IMR-90 (cell line): ENCODE measurements at regions not wholly inside any gene's neighbourhood (a gene's known extent, or its start where the extent isn't known, plus 50 kb on each side); places are given as distances from the start of the nearest gene placed in this dataset.

ENCODE experiments used
- ATAC-seq: fragments of 200-7000 bp; cut with Tn5 transposase; 2 replicates; pipeline ENCODE4 v1.9.1; 2020; ENCODE audit warnings: low read depth, mild to moderate bottlenecking, moderate library complexity
- BruUV-seq: library from RNA; stranded (reverse); fragments of 400-500 nt; replicated peaks from 2 replicates; lab custom pipeline; 2021; lab: Mats Ljungman, UMichigan
- CTCF ChIA-PET: fragments of 300-600 bp; formaldehyde crosslinking; extraction: SDS; loops from one replicate; lab custom pipeline; 2021; ENCODE audit warnings: antibody characterized with exemption; lab: Yijun Ruan, JAX
- POLR2A ChIA-PET: fragments of 300-600 bp; sonication (Branson Sonifier 250); formaldehyde crosslinking; loops from one replicate; lab custom pipeline; 2022; ENCODE audit warnings: antibody characterized with exemption; ENCODE audit not compliant: unreplicated experiment; lab: Charles Lee
- DNase-seq: peaks from one replicate; pipeline ENCODE4 v3.0.0; 2013
- H2AFZ ChIP-seq: replicated peaks from 2 replicates; pipeline ENCODE3; 2013; ENCODE audit warnings: low read length, mild to moderate bottlenecking; ENCODE audit not compliant: poor library complexity
- H2AK5ac ChIP-seq: 2 replicates; pipeline ENCODE4 v1.6.1; 2013; ENCODE audit warnings: low read depth, low read length, inconsistent platforms
- H2AK9ac ChIP-seq: replicated peaks from 2 replicates; pipeline ENCODE3; 2013; ENCODE audit warnings: mild to moderate bottlenecking, low read depth, low read length, moderate library complexity; ENCODE audit not compliant: poor library complexity
- H2BK120ac ChIP-seq: 2 replicates; pipeline ENCODE4 v1.6.1; 2013; ENCODE audit warnings: low read depth, low read length, inconsistent platforms
- H2BK15ac ChIP-seq: 3 replicates; pipeline ENCODE4 v1.6.1; 2013; ENCODE audit warnings: low read depth, low read length, inconsistent platforms
- H2BK20ac ChIP-seq: 2 replicates; pipeline ENCODE4 v1.6.1; 2013; ENCODE audit warnings: low read depth, mild to moderate bottlenecking, inconsistent platforms, low read length, moderate library complexity
- H2BK5ac ChIP-seq: 2 replicates; pipeline ENCODE4 v1.6.1; 2013; ENCODE audit warnings: mild to moderate bottlenecking, low read depth, low read length, inconsistent platforms; ENCODE audit not compliant: poor library complexity, severe bottlenecking
- H3K14ac ChIP-seq: replicated peaks from 2 replicates; pipeline ENCODE4 v1.6.1; 2013; ENCODE audit warnings: low read depth, low read length, inconsistent platforms
- H3K18ac ChIP-seq: 2 replicates; pipeline ENCODE4 v1.6.1; 2013; ENCODE audit warnings: low read depth, low read length, control low read depth
- H3K23ac ChIP-seq: 2 replicates; pipeline ENCODE4 v1.6.1; 2013; ENCODE audit warnings: low read depth, low read length, inconsistent platforms
- H3K27ac ChIP-seq: 2 replicates; pipeline ENCODE4 v1.5.1; 2013; ENCODE audit warnings: mild to moderate bottlenecking, control low read depth, low read length; ENCODE audit not compliant: insufficient read depth
- H3K27me3 ChIP-seq: 2 replicates; pipeline ENCODE4 v1.6.1; 2013; ENCODE audit warnings: low read length; ENCODE audit not compliant: control insufficient read depth, insufficient read depth
- H3K36me3 ChIP-seq: 2 replicates; pipeline ENCODE4 v1.6.1; 2013; ENCODE audit warnings: low read length, mixed read lengths; ENCODE audit not compliant: control insufficient read depth, insufficient read depth
- H3K4ac ChIP-seq: 2 replicates; pipeline ENCODE4 v1.6.1; 2013; ENCODE audit warnings: low read depth, low read length, inconsistent platforms
- H3K4me1 ChIP-seq: 2 replicates; pipeline ENCODE4 v1.6.1; 2013; ENCODE audit warnings: low read length, mixed read lengths; ENCODE audit not compliant: control insufficient read depth, insufficient read depth
- H3K4me2 ChIP-seq: 2 replicates; pipeline ENCODE4 v1.6.1; 2013; ENCODE audit warnings: low read depth, mild to moderate bottlenecking, control low read depth, low read length, moderate library complexity
- H3K4me3 ChIP-seq: 2 replicates; pipeline ENCODE4 v1.5.1; 2013; ENCODE audit warnings: low read depth, mild to moderate bottlenecking, control low read depth, low read length, moderate library complexity; ENCODE audit not compliant: insufficient read depth
- H3K56ac ChIP-seq: 2 replicates; pipeline ENCODE4 v1.6.1; 2013; ENCODE audit warnings: low read length, inconsistent platforms; ENCODE audit not compliant: insufficient read depth; ENCODE audit errors: extremely low read depth
- H3K79me1 ChIP-seq, 2 experiments: 2 replicates each; pipeline ENCODE4 v1.6.1; 2013; ENCODE audit warnings: low read length in 2 of 2, inconsistent platforms in 1 of 2, low read depth in 1 of 2
- H3K9ac ChIP-seq: 2 replicates; pipeline ENCODE4 v1.6.1; 2013; ENCODE audit warnings: low read depth, low read length, control low read depth
- H3K9me1 ChIP-seq: 2 replicates; pipeline ENCODE4 v1.6.1; 2013; ENCODE audit warnings: low read length, inconsistent platforms; ENCODE audit not compliant: insufficient read depth
- H3K9me3 ChIP-seq: 2 replicates; pipeline ENCODE4 v1.6.1; 2013; ENCODE audit warnings: low read length; ENCODE audit not compliant: control insufficient read depth, insufficient read depth
- H4K20me1 ChIP-seq: 2 replicates; pipeline ENCODE4 v1.6.1; 2013; ENCODE audit warnings: low read length, inconsistent platforms; ENCODE audit not compliant: insufficient read depth
- H4K5ac ChIP-seq: 2 replicates; pipeline ENCODE4 v1.6.1; 2013; ENCODE audit warnings: mild to moderate bottlenecking, low read depth, low read length, control low read depth
- H4K8ac ChIP-seq, 2 experiments: 2 replicates each; pipeline ENCODE4 v1.6.1; 2013; ENCODE audit warnings: low read depth in 2 of 2, low read length in 2 of 2, control low read depth in 1 of 2, inconsistent platforms in 1 of 2
- H4K91ac ChIP-seq: 2 replicates; pipeline ENCODE4 v1.6.1; 2013; ENCODE audit warnings: low read depth, low read length, inconsistent platforms; ENCODE audit not compliant: insufficient read depth
- BHLHE40 ChIP-seq: fragments of 150-350 bp; IDR thresholded peaks from 2 replicates; pipeline ENCODE4 v1.6.1; 2016; ENCODE audit warnings: mild to moderate bottlenecking, low read depth, low read length
- CEBPB ChIP-seq: IDR thresholded peaks from 2 replicates; pipeline ENCODE4 v1.6.1; 2012; ENCODE audit warnings: low read depth, low read length, improper control_type of control experiment
- CHD1 ChIP-seq: IDR thresholded peaks from 2 replicates; pipeline ENCODE4 v1.6.1; 2012; ENCODE audit warnings: low read depth, low read length, improper control_type of control experiment
- FOS ChIP-seq: fragments of 150-350 bp; IDR thresholded peaks from 2 replicates; pipeline ENCODE4 v1.6.1; 2016; ENCODE audit warnings: low read depth, low read length
- MAFK ChIP-seq: IDR thresholded peaks from 2 replicates; pipeline ENCODE4 v1.6.1; 2012; ENCODE audit warnings: low read depth, low read length, improper control_type of control experiment
- MAZ ChIP-seq: IDR thresholded peaks from 2 replicates; pipeline ENCODE4 v1.6.1; 2012; ENCODE audit warnings: low read depth, mild to moderate bottlenecking, low read length, improper control_type of control experiment, moderate library complexity, borderline replicate concordance
- MXI1 ChIP-seq: IDR thresholded peaks from 2 replicates; pipeline ENCODE4 v1.6.1; 2012; ENCODE audit warnings: low read depth, mild to moderate bottlenecking, low read length, moderate library complexity, borderline replicate concordance
- NFE2L2 ChIP-seq: fragments of 150-350 bp; IDR thresholded peaks from 2 replicates; pipeline ENCODE4 v1.6.1; 2016; ENCODE audit warnings: low read depth, mild to moderate bottlenecking, low read length
- POLR2A ChIP-seq: IDR thresholded peaks from 2 replicates; pipeline ENCODE4 v1.6.1; 2012; ENCODE audit warnings: mild to moderate bottlenecking, low read depth, low read length
- RAD21 ChIP-seq: IDR thresholded peaks from 2 replicates; pipeline ENCODE4 v1.6.1; 2012; ENCODE audit warnings: low read length, improper control_type of control experiment
- RCOR1 ChIP-seq: IDR thresholded peaks from 2 replicates; pipeline ENCODE4 v1.6.1; 2012; ENCODE audit warnings: mild to moderate bottlenecking, low read length, improper control_type of control experiment; ENCODE audit not compliant: insufficient replicate concordance
- RFX5 ChIP-seq: IDR thresholded peaks from 2 replicates; pipeline ENCODE4 v1.8.0; 2012; ENCODE audit warnings: low read depth, mild to moderate bottlenecking, low read length, moderate library complexity
- SMC3 ChIP-seq: fragments of 150-350 bp; IDR thresholded peaks from 2 replicates; pipeline ENCODE4 v1.6.1; 2016; ENCODE audit warnings: low read depth, mild to moderate bottlenecking, antibody characterized with exemption, low read length, moderate library complexity
- WGBS, 2 experiments: methylation state at CpG; one replicate each; pipeline versions ENCODE4 v1.1.5 to v1.1.7; 2013; ENCODE audit warnings: missing lambda C conversion rate in 2 of 2; ENCODE audit not compliant: insufficient read length in 1 of 2; ENCODE audit errors: extremely low coverage in 2 of 2; 5-methylcytosine and 5-hydroxymethylcytosine counted together
- dilution Hi-C: fragments of 300-500 bp; cut with HindIII; formaldehyde crosslinking; loops from one replicate; pipeline ENCODE4 v1.14.3; 2018; ENCODE audit warnings: low sequenced_read_pairs; ENCODE audit not compliant: unreplicated experiment
- in situ Hi-C: fragments of 300-500 bp; cut with MboI; formaldehyde crosslinking; loops from 3 replicates; pipeline ENCODE4 v1.14.3; 2019; ENCODE audit warnings: low sequenced_read_pairs, inconsistent platforms, mixed read lengths
- intact Hi-C: fragments of 100-400 bp; cut with micrococcal nuclease; formaldehyde crosslinking; loops from 2 replicates; pipeline ENCODE4 v1.10.0; 2022
- TF ChIP-seq, protein P1 (sequence below): conservative IDR thresholded peaks from 2 replicates; pipeline ENCODE4 v1.5.1; 2012; ENCODE audit warnings: mild to moderate bottlenecking, low read depth, low read length, improper control_type of control experiment
- TF ChIP-seq, protein P2 (sequence below): fragments of 150-350 bp; IDR thresholded peaks from 2 replicates; pipeline ENCODE4 v1.6.1; 2017; ENCODE audit warnings: mild to moderate bottlenecking, antibody characterized with exemption, low read length, low read depth
- TF ChIP-seq, protein P3 (sequence below): fragments of 150-350 bp; IDR thresholded peaks from 2 replicates; pipeline ENCODE4 v1.6.1; 2016; ENCODE audit warnings: low read depth, mild to moderate bottlenecking, low read length, moderate library complexity, borderline replicate concordance

DNA sequence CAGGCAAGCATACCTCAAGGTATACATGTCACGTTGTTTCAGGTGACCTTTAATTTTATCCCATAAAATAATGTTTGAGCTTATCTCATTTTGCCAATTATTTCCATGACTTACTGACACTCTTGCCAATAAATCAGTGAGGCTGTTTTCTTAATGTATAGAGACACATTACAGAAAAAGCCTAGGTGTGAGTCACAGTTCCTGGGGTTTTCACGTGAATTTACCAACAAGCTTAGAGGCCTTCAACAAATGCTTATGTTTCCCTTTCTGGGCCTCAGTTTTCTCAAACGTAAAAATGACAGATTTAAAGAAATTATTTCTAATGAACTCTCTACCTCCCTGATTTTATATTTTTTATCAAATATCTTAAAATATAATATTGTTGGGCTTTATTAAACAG lies 517.5 kb upstream of the SPHKAP start:
- Histone ChIP-seq H3K4ac (no peak overlapping the region), H2BK15ac (no peak overlapping the region), H4K20me1 (no peaks in the 10 kb centered on the region), H4K8ac (no peak overlapping the region), H4K5ac (no peak overlapping the region), H2BK5ac (no peak overlapping the region), H3K27ac (no peak overlapping the region), H3K4me3 (no peak overlapping the region), H2AK5ac (no peak overlapping the region), H3K9ac (no peak overlapping the region), H3K18ac (no peak overlapping the region), H3K56ac (no peak overlapping the region), H3K36me3 (no peaks in the 10 kb centered on the region), H2AK9ac (no peak overlapping the region), H3K4me1 (no peaks in the 10 kb centered on the region), H2AFZ (no peak overlapping the region), H2BK120ac (no peak overlapping the region), H3K79me1 (no peaks in the 10 kb centered on the region), H3K27me3 (no peaks in the 10 kb centered on the region), H3K9me3 (peaks cover 3% of the 10 kb centered on the region; the same call in 1 of the 2 replicates), H3K23ac (no peak overlapping the region), H2BK20ac (no peak overlapping the region), H3K9me1 (no peaks in the 10 kb centered on the region), H3K14ac (no peak overlapping the region), H4K91ac (no peak overlapping the region), H3K4me2 (no peak overlapping the region)
- dilution Hi-C loops (no loop called here), in situ Hi-C loops (loop anchor here (25.0 kb wide), 1 partner anchor 888 kb away; no protein-coding TSS in a partner anchor), intact Hi-C loops (no loop called here)
- POLR2A ChIA-PET, result no interaction called here
- no peak for ATAC-seq
- no peak for TF ChIP-seq BHLHE40
- TF ChIP-seq CHD1, result no peak
- TF ChIP-seq NFE2L2, result no peak
- no peak for TF ChIP-seq POLR2A
- TF ChIP-seq RCOR1, result no peak
- no peak for TF ChIP-seq MAZ
- TF ChIP-seq SMC3, result no peak
- TF ChIP-seq MAFK, result no peak
- TF ChIP-seq, protein P1, sequence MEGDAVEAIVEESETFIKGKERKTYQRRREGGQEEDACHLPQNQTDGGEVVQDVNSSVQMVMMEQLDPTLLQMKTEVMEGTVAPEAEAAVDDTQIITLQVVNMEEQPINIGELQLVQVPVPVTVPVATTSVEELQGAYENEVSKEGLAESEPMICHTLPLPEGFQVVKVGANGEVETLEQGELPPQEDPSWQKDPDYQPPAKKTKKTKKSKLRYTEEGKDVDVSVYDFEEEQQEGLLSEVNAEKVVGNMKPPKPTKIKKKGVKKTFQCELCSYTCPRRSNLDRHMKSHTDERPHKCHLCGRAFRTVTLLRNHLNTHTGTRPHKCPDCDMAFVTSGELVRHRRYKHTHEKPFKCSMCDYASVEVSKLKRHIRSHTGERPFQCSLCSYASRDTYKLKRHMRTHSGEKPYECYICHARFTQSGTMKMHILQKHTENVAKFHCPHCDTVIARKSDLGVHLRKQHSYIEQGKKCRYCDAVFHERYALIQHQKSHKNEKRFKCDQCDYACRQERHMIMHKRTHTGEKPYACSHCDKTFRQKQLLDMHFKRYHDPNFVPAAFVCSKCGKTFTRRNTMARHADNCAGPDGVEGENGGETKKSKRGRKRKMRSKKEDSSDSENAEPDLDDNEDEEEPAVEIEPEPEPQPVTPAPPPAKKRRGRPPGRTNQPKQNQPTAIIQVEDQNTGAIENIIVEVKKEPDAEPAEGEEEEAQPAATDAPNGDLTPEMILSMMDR, result no peak
- TF ChIP-seq CEBPB, result no peak
- TF ChIP-seq, protein P2, sequence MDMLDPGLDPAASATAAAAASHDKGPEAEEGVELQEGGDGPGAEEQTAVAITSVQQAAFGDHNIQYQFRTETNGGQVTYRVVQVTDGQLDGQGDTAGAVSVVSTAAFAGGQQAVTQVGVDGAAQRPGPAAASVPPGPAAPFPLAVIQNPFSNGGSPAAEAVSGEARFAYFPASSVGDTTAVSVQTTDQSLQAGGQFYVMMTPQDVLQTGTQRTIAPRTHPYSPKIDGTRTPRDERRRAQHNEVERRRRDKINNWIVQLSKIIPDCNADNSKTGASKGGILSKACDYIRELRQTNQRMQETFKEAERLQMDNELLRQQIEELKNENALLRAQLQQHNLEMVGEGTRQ, result no peak
- TF ChIP-seq, protein P3, sequence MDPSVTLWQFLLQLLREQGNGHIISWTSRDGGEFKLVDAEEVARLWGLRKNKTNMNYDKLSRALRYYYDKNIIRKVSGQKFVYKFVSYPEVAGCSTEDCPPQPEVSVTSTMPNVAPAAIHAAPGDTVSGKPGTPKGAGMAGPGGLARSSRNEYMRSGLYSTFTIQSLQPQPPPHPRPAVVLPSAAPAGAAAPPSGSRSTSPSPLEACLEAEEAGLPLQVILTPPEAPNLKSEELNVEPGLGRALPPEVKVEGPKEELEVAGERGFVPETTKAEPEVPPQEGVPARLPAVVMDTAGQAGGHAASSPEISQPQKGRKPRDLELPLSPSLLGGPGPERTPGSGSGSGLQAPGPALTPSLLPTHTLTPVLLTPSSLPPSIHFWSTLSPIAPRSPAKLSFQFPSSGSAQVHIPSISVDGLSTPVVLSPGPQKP, result no peak
- TF ChIP-seq FOS, result no peak
- TF ChIP-seq RAD21, result no peak
- TF ChIP-seq MXI1, result no peak
- no peak for TF ChIP-seq RFX5
- CTCF ChIA-PET, result no interaction called here
- DNase-seq, result no peak
- no CpG with 5 or more reads among the region's 3 CpGs for WGBS, 2 experiments
- BruUV-seq, result no TSS peak
